ENCODE measurements at regions not wholly inside any gene's neighbourhood (a gene's known extent, or its start where the extent isn't known, plus 50 kb on each side); places are given as distances from the start of the nearest gene placed in this dataset.

- DNase-seq = no peak
- BruUV-seq (replicated peaks) = no TSS peak
- H3K4me3 Mint-ChIP-seq (ENCODE audit: low read depth, unreplicated experiment) = no peak overlapping the region
- CTCF ChIA-PET = no interaction called here
- intact Hi-C loops (cut with micrococcal nuclease; ENCODE audit: unreplicated experiment) = no loop called here
- no peak overlapping the region for H3K27ac Mint-ChIP-seq (ENCODE audit: unreplicated experiment)
- H3K27me3 Mint-ChIP-seq (ENCODE audit: unreplicated experiment) = no peaks in the 10 kb centered on the region
- TF ChIP-seq CTCF (IDR thresholded peaks at IDR 0.05; ENCODE audit: unreplicated experiment) = no peak
- H3K9me3 Mint-ChIP-seq (ENCODE audit: low read depth, unreplicated experiment) = no peaks in the 10 kb centered on the region
- H3K4me1 Mint-ChIP-seq (ENCODE audit: low read depth, unreplicated experiment) = peaks cover 20% of the 10 kb centered on the region
- H3K36me3 Mint-ChIP-seq (ENCODE audit: insufficient read depth, unreplicated experiment) = peaks cover 5% of the 10 kb centered on the region
Measured at GRCh38 chr13:33381180-33381579, 95.6 kb upstream of the STARD13 start.

DNA sequence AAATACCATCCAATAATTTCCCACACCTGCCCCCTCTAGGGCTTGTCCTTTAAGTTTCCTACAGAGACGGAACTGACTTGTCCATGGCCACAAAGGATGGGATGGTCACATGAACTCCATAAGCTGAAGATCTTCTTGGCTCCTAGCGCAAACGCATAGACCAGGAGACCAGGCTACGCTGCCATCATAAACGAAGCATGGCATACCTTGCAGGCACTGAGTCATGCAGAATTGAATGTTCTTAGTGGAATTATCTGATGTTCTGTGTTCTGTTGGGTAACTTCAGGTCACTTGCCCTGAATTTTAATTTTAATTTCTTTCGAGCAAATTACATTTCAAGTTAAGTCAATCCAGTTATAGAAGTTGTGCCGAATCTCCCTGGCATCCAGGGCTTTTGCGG is 96.4 kb upstream of the STARD13 start:
- BruUV-seq (replicated peaks) = no TSS peak
- CTCF ChIA-PET = no interaction called here
- Mint-ChIP-seq H3K36me3 (ENCODE audit: insufficient read depth, unreplicated experiment) (peaks cover 5% of the 10 kb centered on the region), H3K4me1 (ENCODE audit: low read depth, unreplicated experiment) (peaks cover 20% of the 10 kb centered on the region), H3K27ac (ENCODE audit: unreplicated experiment) (no peak overlapping the region), H3K27me3 (ENCODE audit: unreplicated experiment) (no peaks in the 10 kb centered on the region), H3K4me3 (ENCODE audit: low read depth, unreplicated experiment) (no peak overlapping the region), H3K9me3 (ENCODE audit: low read depth, unreplicated experiment) (no peaks in the 10 kb centered on the region)
- intact Hi-C loops (cut with micrococcal nuclease; ENCODE audit: unreplicated experiment) = no loop called here
- TF ChIP-seq CTCF (IDR thresholded peaks at IDR 0.05; ENCODE audit: unreplicated experiment) = no peak
- no peak for DNase-seq

GRCh38 chr13:33383724-33384577 is 98.4 kb upstream of the STARD13 start:
- CTCF ChIA-PET = interaction anchor here (0.6 kb wide), 2 partner anchors 159 to 500 kb away, joined by 3 read pairs; no protein-coding TSS in a partner anchor
- DNase-seq = no peak
- intact Hi-C loops (cut with micrococcal nuclease; ENCODE audit: unreplicated experiment) = no loop called here
- BruUV-seq (replicated peaks) = no TSS peak
- peaks cover 17% of the 10 kb centered on the region for H3K4me1 Mint-ChIP-seq (ENCODE audit: low read depth, unreplicated experiment)
- TF ChIP-seq CTCF (IDR thresholded peaks at IDR 0.05; ENCODE audit: unreplicated experiment) = no peak
- no peaks in the 10 kb centered on the region for H3K9me3 Mint-ChIP-seq (ENCODE audit: low read depth, unreplicated experiment)
- H3K4me3 Mint-ChIP-seq (ENCODE audit: low read depth, unreplicated experiment) = no peak overlapping the region
- no peaks in the 10 kb centered on the region for H3K27me3 Mint-ChIP-seq (ENCODE audit: unreplicated experiment)
- H3K27ac Mint-ChIP-seq (ENCODE audit: unreplicated experiment) = no peak overlapping the region
- H3K36me3 Mint-ChIP-seq (ENCODE audit: insufficient read depth, unreplicated experiment) = peaks cover 5% of the 10 kb centered on the region

GRCh38 chr13:33388286-33388998 is 102.9 kb upstream of the STARD13 start:
- no peak for TF ChIP-seq CTCF (IDR thresholded peaks at IDR 0.05; ENCODE audit: unreplicated experiment)
- CTCF ChIA-PET = interaction anchor here (0.7 kb wide), 1 partner anchor 107 kb away, joined by 4 read pairs; no protein-coding TSS in a partner anchor
- Mint-ChIP-seq H3K27me3 (ENCODE audit: unreplicated experiment) (no peaks in the 10 kb centered on the region), H3K4me1 (ENCODE audit: low read depth, unreplicated experiment) (peaks cover 10% of the 10 kb centered on the region), H3K9me3 (ENCODE audit: low read depth, unreplicated experiment) (no peaks in the 10 kb centered on the region), H3K27ac (ENCODE audit: unreplicated experiment) (no peak overlapping the region), H3K4me3 (ENCODE audit: low read depth, unreplicated experiment) (no peak overlapping the region), H3K36me3 (ENCODE audit: insufficient read depth, unreplicated experiment) (peaks cover 5% of the 10 kb centered on the region)
- DNase-seq = peak; percentile 49
- intact Hi-C loops (cut with micrococcal nuclease; ENCODE audit: unreplicated experiment) = no loop called here
- no TSS peak for BruUV-seq (replicated peaks)

Measured in Calu3 (cell line).